Thoracic aorta (tissue), 2 donors: ENCODE measurements at regions not wholly inside any gene's neighbourhood (a gene's known extent, or its start where the extent isn't known, plus 50 kb on each side); places are given as distances from the start of the nearest gene placed in this dataset.

Experiments used
- ATAC-seq: fragments of 150-250 bp; one replicate; pipeline ENCODE4 v1.8.0; 2017; ENCODE audit warnings: low read depth; ENCODE audit not compliant: insufficient number of reproducible peaks, low FRiP score
- DNase-seq: peaks from one replicate; pipeline ENCODE4 v3.0.0-alpha.2; 2020; ENCODE audit warnings: low spot score
- H3K27ac ChIP-seq, 2 donors: fragments of 200-600 bp; sonication (generic); 1 replicate in 1 of 2; 2 replicates in 1 of 2; pipeline ENCODE4 v1.5.1; 2016; ENCODE audit warnings: mild to moderate bottlenecking in 2 of 2, moderate library complexity in 2 of 2
- H3K27me3 ChIP-seq: fragments of 200-600 bp; sonication (generic); replicated peaks from 2 replicates; pipeline ENCODE4 v1.6.0; 2016; ENCODE audit warnings: mild to moderate bottlenecking; ENCODE audit not compliant: insufficient read depth
- H3K36me3 ChIP-seq: fragments of 200-600 bp; sonication (generic); one replicate; pipeline ENCODE4 v1.5.1; 2016
- H3K4me1 ChIP-seq, 2 donors: fragments of 200-600 bp; sonication (generic); 1 replicate in 1 of 2; 2 replicates in 1 of 2; pipeline versions ENCODE4 v1.5.1 to v1.6.0; 2016; ENCODE audit warnings: low read depth in 2 of 2, mild to moderate bottlenecking in 1 of 2; ENCODE audit not compliant: control insufficient read depth in 1 of 2
- H3K4me3 ChIP-seq: fragments of 200-600 bp; sonication (generic); 2 replicates; pipeline ENCODE4 v1.5.1; 2016; ENCODE audit warnings: mild to moderate bottlenecking
- H3K9me3 ChIP-seq: fragments of 200-600 bp; sonication (generic); 2 replicates; pipeline ENCODE4 v1.5.1; 2016
- TF ChIP-seq, protein P1 (sequence below): fragments of 200-600 bp; sonication (generic); IDR thresholded peaks from one replicate; pipeline ENCODE4 v1.5.1; 2019; ENCODE audit warnings: antibody characterized with exemption

GRCh38 chr20:52616629-52617028 is 355.5 kb upstream of the TSHZ2 start:
- TF ChIP-seq, protein P1, sequence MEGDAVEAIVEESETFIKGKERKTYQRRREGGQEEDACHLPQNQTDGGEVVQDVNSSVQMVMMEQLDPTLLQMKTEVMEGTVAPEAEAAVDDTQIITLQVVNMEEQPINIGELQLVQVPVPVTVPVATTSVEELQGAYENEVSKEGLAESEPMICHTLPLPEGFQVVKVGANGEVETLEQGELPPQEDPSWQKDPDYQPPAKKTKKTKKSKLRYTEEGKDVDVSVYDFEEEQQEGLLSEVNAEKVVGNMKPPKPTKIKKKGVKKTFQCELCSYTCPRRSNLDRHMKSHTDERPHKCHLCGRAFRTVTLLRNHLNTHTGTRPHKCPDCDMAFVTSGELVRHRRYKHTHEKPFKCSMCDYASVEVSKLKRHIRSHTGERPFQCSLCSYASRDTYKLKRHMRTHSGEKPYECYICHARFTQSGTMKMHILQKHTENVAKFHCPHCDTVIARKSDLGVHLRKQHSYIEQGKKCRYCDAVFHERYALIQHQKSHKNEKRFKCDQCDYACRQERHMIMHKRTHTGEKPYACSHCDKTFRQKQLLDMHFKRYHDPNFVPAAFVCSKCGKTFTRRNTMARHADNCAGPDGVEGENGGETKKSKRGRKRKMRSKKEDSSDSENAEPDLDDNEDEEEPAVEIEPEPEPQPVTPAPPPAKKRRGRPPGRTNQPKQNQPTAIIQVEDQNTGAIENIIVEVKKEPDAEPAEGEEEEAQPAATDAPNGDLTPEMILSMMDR, result no peak
- H3K27me3 ChIP-seq, result no peaks in the 10 kb centered on the region
- no peak for DNase-seq
- H3K36me3 ChIP-seq, result no peaks in the 10 kb centered on the region
- no peaks in the 10 kb centered on the region for H3K9me3 ChIP-seq
- H3K4me3 ChIP-seq, result no peak overlapping the region
- no peaks in the 10 kb centered on the region for H3K4me1 ChIP-seq
- no peak overlapping the region for H3K27ac ChIP-seq
- ATAC-seq, result no peak

- H3K27me3 ChIP-seq, result no peaks in the 10 kb centered on the region
- no peaks in the 10 kb centered on the region for H3K9me3 ChIP-seq
- TF ChIP-seq, protein P1, result no peak
- H3K4me3 ChIP-seq, result no peak overlapping the region
- no peaks in the 10 kb centered on the region for H3K4me1 ChIP-seq
- H3K27ac ChIP-seq, result no peak overlapping the region
- ATAC-seq (no peak), DNase-seq (no peak)
- H3K36me3 ChIP-seq, result no peaks in the 10 kb centered on the region
These were observed 357.9 kb upstream of the TSHZ2 start for GRCh38 chr20:52614051-52614863.

- TF ChIP-seq, protein P1, result no peak
- Histone ChIP-seq H3K36me3 (no peaks in the 10 kb centered on the region), H3K27ac (no peak overlapping the region), H3K9me3 (no peaks in the 10 kb centered on the region), H3K4me1 (no peaks in the 10 kb centered on the region), H3K4me3 (no peak overlapping the region), H3K27me3 (no peaks in the 10 kb centered on the region)
- DNase-seq (no peak), ATAC-seq (no peak)
These were observed 360.0 kb upstream of the TSHZ2 start for GRCh38 chr20:52612046-52612632.

- no peak for ATAC-seq
- TF ChIP-seq, protein P1, result no peak
These were observed 361.4 kb upstream of the TSHZ2 start for GRCh38 chr20:52610749-52611148.

GRCh38 chr20:52601295-52601971 is 370.7 kb upstream of the TSHZ2 start:
- Histone ChIP-seq H3K36me3 (no peaks in the 10 kb centered on the region), H3K9me3 (no peaks in the 10 kb centered on the region), H3K27ac (no peak overlapping the region), H3K27me3 (no peaks in the 10 kb centered on the region), H3K4me3 (no peak overlapping the region), H3K4me1 (no peaks in the 10 kb centered on the region)
- TF ChIP-seq, protein P1, result no peak
- ATAC-seq (no peak), DNase-seq (no peak)

More at GRCh38 chr20:52610749-52611148, 361.4 kb upstream of the TSHZ2 start:
- no peaks in the 10 kb centered on the region for H3K27me3 ChIP-seq
- H3K4me3 ChIP-seq, result no peak overlapping the region
- DNase-seq, result no peak
- H3K4me1 ChIP-seq, result no peaks in the 10 kb centered on the region
- no peaks in the 10 kb centered on the region for H3K9me3 ChIP-seq
- no peak overlapping the region for H3K27ac ChIP-seq
- no peaks in the 10 kb centered on the region for H3K36me3 ChIP-seq
